ENCODE measurements at regions not wholly inside any gene's neighbourhood (a gene's known extent, or its start where the extent isn't known, plus 50 kb on each side); places are given as distances from the start of the nearest gene placed in this dataset.

- H3K4me1 ChIP-seq = no peaks in the 10 kb centered on the region
- peaks cover 0 to 3% (median 0%) of the 10 kb centered on the region in 11 experiments; a peak in 1 of 22 replicates for H3K27me3 ChIP-seq
- H3K27ac ChIP-seq = no peak overlapping the region
- H3K4me3 ChIP-seq = no peak overlapping the region
- H3K4me2 ChIP-seq = no peak overlapping the region
- no peak overlapping the region for H3K9ac ChIP-seq
- no peaks in the 10 kb centered on the region; a peak in 1 of 22 replicates for H4K20me1 ChIP-seq
- no peaks in the 10 kb centered on the region for H3K36me3 ChIP-seq
- no peaks in the 10 kb centered on the region for H3K9me3 ChIP-seq (replicated peaks in 1 of 11)
- TF ChIP-seq Cebpa-rat (IDR thresholded peaks at IDR 0.05) = no peak
Observed at GRCh38 chr14:98578204-98578603, 693.8 kb downstream of the BCL11B start.

GRCh38 chr14:98579140-98579539 is 692.9 kb downstream of the BCL11B start:
- Histone ChIP-seq H4K20me1 (no peaks in the 10 kb centered on the region; a peak in 1 of 22 replicates), H3K9me3 (replicated peaks in 1 of 11) (no peaks in the 10 kb centered on the region)
- TF ChIP-seq Cebpa-rat (IDR thresholded peaks at IDR 0.05) = no peak

GRCh38 chr14:98580131-98580678 is 691.8 kb downstream of the BCL11B start:
- Histone ChIP-seq H3K4me1 (no peaks in the 10 kb centered on the region), H3K9me3 (replicated peaks in 1 of 11) (no peaks in the 10 kb centered on the region), H4K20me1 (no peaks in the 10 kb centered on the region; a peak in 1 of 22 replicates), H3K27ac (no peak overlapping the region), H3K36me3 (no peaks in the 10 kb centered on the region), H3K4me2 (no peak overlapping the region), H3K4me3 (no peak overlapping the region), H3K9ac (no peak overlapping the region), H3K27me3 (peaks cover 0 to 3% (median 0%) of the 10 kb centered on the region in 11 experiments; a peak in 1 of 22 replicates)
- TF ChIP-seq Cebpa-rat (IDR thresholded peaks at IDR 0.05) = no peak

More at GRCh38 chr14:98579140-98579539, 692.9 kb downstream of the BCL11B start:
- no peaks in the 10 kb centered on the region for H3K4me1 ChIP-seq
- peaks cover 0 to 3% (median 0%) of the 10 kb centered on the region in 11 experiments; a peak in 1 of 22 replicates for H3K27me3 ChIP-seq
- no peak overlapping the region for H3K9ac ChIP-seq
- H3K27ac ChIP-seq = no peak overlapping the region
- no peak overlapping the region for H3K4me2 ChIP-seq
- H3K36me3 ChIP-seq = no peaks in the 10 kb centered on the region
- no peak overlapping the region for H3K4me3 ChIP-seq

GRCh38 chr14:98582276-98582675 is 689.7 kb downstream of the BCL11B start:
- no peak overlapping the region for H3K4me2 ChIP-seq
- H4K20me1 ChIP-seq = peaks cover 0 to 3% (median 0%) of the 10 kb centered on the region in 11 experiments; a peak in 2 of 22 replicates
- TF ChIP-seq Cebpa-rat (IDR thresholded peaks at IDR 0.05) = no peak
- no peaks in the 10 kb centered on the region for H3K36me3 ChIP-seq
- H3K4me3 ChIP-seq = no peak overlapping the region
- no peak overlapping the region for H3K9ac ChIP-seq
- no peaks in the 10 kb centered on the region for H3K9me3 ChIP-seq (replicated peaks in 1 of 11)
- no peaks in the 10 kb centered on the region for H3K4me1 ChIP-seq
- H3K27me3 ChIP-seq = peaks cover 0 to 3% (median 0%) of the 10 kb centered on the region in 11 experiments; a peak in 1 of 22 replicates
- H3K27ac ChIP-seq = no peak overlapping the region

GRCh38 chr14:98591161-98591560 is 680.8 kb downstream of the BCL11B start:
- Histone ChIP-seq H3K9ac (no peak overlapping the region), H3K9me3 (replicated peaks in 1 of 11) (peaks cover 0 to 4% (median 1%) of the 10 kb centered on the region in 11 experiments; a peak in 14 of 22 replicates), H3K4me2 (no peak overlapping the region), H3K4me3 (no peak overlapping the region), H3K27ac (no peak overlapping the region), H3K4me1 (no peaks in the 10 kb centered on the region), H3K27me3 (no peaks in the 10 kb centered on the region), H3K36me3 (no peaks in the 10 kb centered on the region), H4K20me1 (0 out of 22 replicates have a peak, but pooled peaks cover 0 to 3% (median 0%) of the 10 kb centered on the region in 11 experiments)
- no peak for TF ChIP-seq Cebpa-rat (IDR thresholded peaks at IDR 0.05)

- no peaks in the 10 kb centered on the region for H4K20me1 ChIP-seq
Observed at GRCh38 chr14:98592611-98593170, 679.3 kb downstream of the BCL11B start.

GRCh38 chr14:98593361-98593761 is 678.6 kb downstream of the BCL11B start:
- no peaks in the 10 kb centered on the region for H3K27me3 ChIP-seq
- H4K20me1 ChIP-seq = no peaks in the 10 kb centered on the region
- H3K9me3 ChIP-seq (replicated peaks in 1 of 11) = peaks cover 15 to 23% (median 16%) of the 10 kb centered on the region in 11 experiments
- H3K4me2 ChIP-seq = no peak overlapping the region
- no peak for TF ChIP-seq Cebpa-rat (IDR thresholded peaks at IDR 0.05)
- no peak overlapping the region for H3K27ac ChIP-seq
- no peaks in the 10 kb centered on the region for H3K4me1 ChIP-seq
- H3K9ac ChIP-seq = no peak overlapping the region
- H3K36me3 ChIP-seq = no peaks in the 10 kb centered on the region
- H3K4me3 ChIP-seq = no peak overlapping the region

More at GRCh38 chr14:98592611-98593170, 679.3 kb downstream of the BCL11B start:
- Histone ChIP-seq H3K4me1 (no peaks in the 10 kb centered on the region), H3K27me3 (no peaks in the 10 kb centered on the region), H3K9ac (no peak overlapping the region), H3K27ac (no peak overlapping the region), H3K4me3 (no peak overlapping the region), H3K36me3 (no peaks in the 10 kb centered on the region), H3K4me2 (no peak overlapping the region), H3K9me3 (replicated peaks in 1 of 11) (peaks cover 14 to 19% (median 16%) of the 10 kb centered on the region in 11 experiments)
- TF ChIP-seq Cebpa-rat (IDR thresholded peaks at IDR 0.05) = no peak

GRCh38 chr14:98594156-98594555 is 677.8 kb downstream of the BCL11B start:
- H3K4me1 ChIP-seq = no peaks in the 10 kb centered on the region
- no peaks in the 10 kb centered on the region for H3K27me3 ChIP-seq
- TF ChIP-seq Cebpa-rat (IDR thresholded peaks at IDR 0.05) = no peak
- H3K36me3 ChIP-seq = no peaks in the 10 kb centered on the region
- H4K20me1 ChIP-seq = no peaks in the 10 kb centered on the region
- H3K27ac ChIP-seq = no peak overlapping the region
- H3K4me3 ChIP-seq = no peak overlapping the region
- H3K9ac ChIP-seq = no peak overlapping the region
- H3K9me3 ChIP-seq (replicated peaks in 1 of 11) = peaks cover 15 to 23% (median 16%) of the 10 kb centered on the region in 11 experiments
- H3K4me2 ChIP-seq = no peak overlapping the region

- no peak overlapping the region for H3K27ac ChIP-seq
- H3K36me3 ChIP-seq = no peaks in the 10 kb centered on the region
- H3K4me1 ChIP-seq = 0 out of 20 replicates have a peak, but pooled peaks cover 0 to 5% (median 0%) of the 10 kb centered on the region in 10 experiments
- H3K9ac ChIP-seq = no peak overlapping the region
- H4K20me1 ChIP-seq = no peaks in the 10 kb centered on the region
- H3K9me3 ChIP-seq (replicated peaks in 1 of 11) = peaks cover 15 to 23% (median 16%) of the 10 kb centered on the region in 11 experiments
- no peak overlapping the region for H3K4me2 ChIP-seq
- TF ChIP-seq Cebpa-rat (IDR thresholded peaks at IDR 0.05) = no peak
- no peaks in the 10 kb centered on the region for H3K27me3 ChIP-seq
- no peak overlapping the region for H3K4me3 ChIP-seq
Observed at GRCh38 chr14:98598576-98598975, 673.4 kb downstream of the BCL11B start.

All from BLaER1 treated with 17β-estradiol and CSF1 and Interleukin-3, amounts not matched to agents 10 nM and 100 nM (cell line).